GM18499 (cell line): ENCODE measurements at regions not wholly inside any gene's neighbourhood (a gene's known extent, or its start where the extent isn't known, plus 50 kb on each side); places are given as distances from the start of the nearest gene placed in this dataset.

ENCODE experiments used
- ATAC-seq: cut with Tn5 transposase; IDR thresholded peaks from one replicate; pipeline ENCODE4 v1.9.1; 2021; ENCODE audit warnings: moderate number of reproducible peaks; ENCODE audit not compliant: insufficient read depth, unreplicated experiment

DNA sequence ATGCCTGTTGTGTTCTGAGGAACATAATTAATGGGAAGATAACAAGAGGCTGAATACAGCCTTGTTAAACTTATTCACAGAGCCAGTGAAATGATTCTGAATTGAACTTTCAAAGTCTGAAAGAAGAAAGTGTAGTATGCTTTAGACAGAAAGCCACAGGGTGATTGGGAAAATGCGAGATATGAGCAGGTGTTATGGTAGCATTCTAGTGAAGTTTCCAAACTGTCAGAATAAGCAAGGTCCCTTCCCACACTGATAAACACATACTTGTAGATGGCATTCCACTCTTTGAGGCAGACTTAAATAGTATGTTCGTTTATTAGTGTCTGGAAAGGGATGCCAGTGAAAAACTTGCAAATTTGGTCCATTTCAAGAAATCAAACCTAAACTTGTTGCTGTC, 70.5 kb upstream of the ITPRID2 start:
- ATAC-seq, result no peak

- no peak for ATAC-seq
These were observed 69.4 kb upstream of the ITPRID2 start for GRCh38 chr2:181822097-181822496.

- no peak for ATAC-seq
These were observed 68.1 kb upstream of the ITPRID2 start for GRCh38 chr2:181823405-181823804.

- ATAC-seq, result no peak
These were observed 63.3 kb upstream of the ITPRID2 start for GRCh38 chr2:181828122-181828705.

DNA sequence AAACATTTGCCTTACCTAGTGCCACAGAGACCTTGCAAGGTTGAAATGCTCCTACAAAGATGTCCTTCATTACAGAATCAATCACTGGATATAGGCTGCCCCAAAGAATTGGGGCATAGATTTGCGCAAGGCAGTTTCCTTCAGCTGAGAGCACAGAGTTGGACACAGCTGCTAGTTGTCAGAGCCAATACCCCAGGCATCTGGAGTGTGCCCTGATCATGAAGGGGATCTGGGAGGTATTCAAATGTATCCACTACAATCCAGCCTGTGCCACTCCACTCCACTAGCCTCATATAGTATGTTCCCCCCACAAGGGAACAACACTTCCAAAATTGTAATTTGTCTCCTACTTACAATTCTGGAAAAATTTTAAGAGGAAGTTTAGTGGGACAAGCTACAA, 62.3 kb upstream of the ITPRID2 start:
- no peak for ATAC-seq

- ATAC-seq, result no peak
These were observed 59.5 kb upstream of the ITPRID2 start for GRCh38 chr2:181832015-181832414.

DNA sequence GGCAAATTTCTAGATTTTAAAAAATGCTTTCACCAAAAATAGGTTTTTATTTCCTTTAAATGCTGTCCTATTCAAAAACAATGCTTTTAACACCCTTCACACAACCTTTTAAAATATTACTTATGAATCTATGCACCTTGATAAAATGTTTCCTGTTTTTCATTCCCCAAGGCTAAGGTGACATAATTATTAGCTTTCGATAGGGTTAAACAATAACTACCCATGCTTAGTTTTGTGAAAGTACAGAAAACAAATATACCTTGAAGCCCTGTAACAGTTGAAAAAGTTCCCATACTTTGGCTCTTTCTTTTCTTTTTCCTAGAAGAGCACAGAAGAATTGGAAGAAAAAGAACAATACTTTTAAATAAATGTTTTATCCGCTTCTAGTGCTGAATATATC, 54.9 kb upstream of the ITPRID2 start:
- ATAC-seq, result no peak

DNA sequence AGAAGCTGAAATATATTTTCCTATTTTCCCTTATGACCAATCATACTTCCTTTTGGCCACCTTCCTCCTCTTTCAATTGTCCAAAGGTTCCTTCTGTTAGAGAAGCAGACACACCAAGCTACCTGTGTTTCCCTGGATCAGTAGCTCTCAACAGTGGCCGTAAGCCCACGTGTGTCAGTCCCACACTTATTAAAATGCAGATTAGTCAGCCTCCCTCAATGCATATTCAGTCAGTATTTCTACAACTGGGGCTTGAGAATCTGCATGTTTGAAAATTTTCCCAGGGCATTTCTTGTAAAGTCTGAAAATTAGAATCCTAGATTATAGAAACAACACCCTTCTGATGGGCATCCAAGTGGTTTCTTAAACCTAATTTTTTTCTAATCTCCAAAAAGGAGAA, 54.0 kb upstream of the ITPRID2 start:
- no peak for ATAC-seq

- ATAC-seq, result no peak
These were observed 51.7 kb upstream of the ITPRID2 start for GRCh38 chr2:181839811-181840210.

DNA sequence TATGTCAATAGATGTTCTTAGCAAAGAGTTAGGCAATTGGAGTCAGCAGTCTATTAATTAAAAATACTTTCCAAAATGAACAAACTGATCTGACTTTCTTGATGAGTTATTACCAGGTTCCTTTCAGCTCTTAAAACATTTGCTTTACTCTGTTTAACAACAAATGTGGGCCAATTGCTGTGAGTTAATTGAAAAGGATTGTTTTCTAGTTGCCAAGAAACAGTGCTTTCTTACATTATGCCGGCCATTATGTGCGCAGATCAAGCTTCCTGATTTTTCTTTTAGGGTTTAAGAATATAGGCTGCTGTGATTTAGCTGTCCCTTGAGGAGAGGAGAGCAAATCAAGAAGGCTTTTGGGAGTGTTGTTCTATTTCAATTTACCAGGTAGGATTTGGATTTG, 50.5 kb upstream of the ITPRID2 start:
- ATAC-seq, result no peak
